Loucy (cell line): ENCODE measurements at regions not wholly inside any gene's neighbourhood (a gene's known extent, or its start where the extent isn't known, plus 50 kb on each side); places are given as distances from the start of the nearest gene placed in this dataset.

Experiments used
- EZH2phosphoT487 ChIP-seq: fragments of 200-600 bp; IDR thresholded peaks from 2 replicates; pipeline ENCODE4 v1.6.1; 2018; ENCODE audit warnings: antibody characterized with exemption, mild to moderate bottlenecking, moderate library complexity, borderline replicate concordance
- TF ChIP-seq, protein P1 (sequence below): fragments of 200-600 bp; sonication (generic); conservative IDR thresholded peaks from 2 replicates; pipeline ENCODE4 v1.5.1; 2014; ENCODE audit warnings: mild to moderate bottlenecking, antibody characterized with exemption, low read length

- TF ChIP-seq, protein P1, sequence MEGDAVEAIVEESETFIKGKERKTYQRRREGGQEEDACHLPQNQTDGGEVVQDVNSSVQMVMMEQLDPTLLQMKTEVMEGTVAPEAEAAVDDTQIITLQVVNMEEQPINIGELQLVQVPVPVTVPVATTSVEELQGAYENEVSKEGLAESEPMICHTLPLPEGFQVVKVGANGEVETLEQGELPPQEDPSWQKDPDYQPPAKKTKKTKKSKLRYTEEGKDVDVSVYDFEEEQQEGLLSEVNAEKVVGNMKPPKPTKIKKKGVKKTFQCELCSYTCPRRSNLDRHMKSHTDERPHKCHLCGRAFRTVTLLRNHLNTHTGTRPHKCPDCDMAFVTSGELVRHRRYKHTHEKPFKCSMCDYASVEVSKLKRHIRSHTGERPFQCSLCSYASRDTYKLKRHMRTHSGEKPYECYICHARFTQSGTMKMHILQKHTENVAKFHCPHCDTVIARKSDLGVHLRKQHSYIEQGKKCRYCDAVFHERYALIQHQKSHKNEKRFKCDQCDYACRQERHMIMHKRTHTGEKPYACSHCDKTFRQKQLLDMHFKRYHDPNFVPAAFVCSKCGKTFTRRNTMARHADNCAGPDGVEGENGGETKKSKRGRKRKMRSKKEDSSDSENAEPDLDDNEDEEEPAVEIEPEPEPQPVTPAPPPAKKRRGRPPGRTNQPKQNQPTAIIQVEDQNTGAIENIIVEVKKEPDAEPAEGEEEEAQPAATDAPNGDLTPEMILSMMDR: no peak
- no peak for TF ChIP-seq EZH2phosphoT487
These were observed 76.0 kb upstream of the CAV2 start for GRCh38 chr7:116423499-116423898.
